IMR-90 (cell line): ENCODE measurements at regions not wholly inside any gene's neighbourhood (a gene's known extent, or its start where the extent isn't known, plus 50 kb on each side); places are given as distances from the start of the nearest gene placed in this dataset.

ENCODE experiments used
- ATAC-seq: fragments of 200-7000 bp; cut with Tn5 transposase; 2 replicates; pipeline ENCODE4 v1.9.1; 2020; ENCODE audit warnings: low read depth, mild to moderate bottlenecking, moderate library complexity
- BruUV-seq: library from RNA; stranded (reverse); fragments of 400-500 nt; replicated peaks from 2 replicates; lab custom pipeline; 2021; lab: Mats Ljungman, UMichigan
- CTCF ChIA-PET: fragments of 300-600 bp; formaldehyde crosslinking; extraction: SDS; loops from one replicate; lab custom pipeline; 2021; ENCODE audit warnings: antibody characterized with exemption; lab: Yijun Ruan, JAX
- POLR2A ChIA-PET: fragments of 300-600 bp; sonication (Branson Sonifier 250); formaldehyde crosslinking; loops from one replicate; lab custom pipeline; 2022; ENCODE audit warnings: antibody characterized with exemption; ENCODE audit not compliant: unreplicated experiment; lab: Charles Lee
- DNase-seq: peaks from one replicate; pipeline ENCODE4 v3.0.0; 2013
- H2AFZ ChIP-seq: replicated peaks from 2 replicates; pipeline ENCODE3; 2013; ENCODE audit warnings: low read length, mild to moderate bottlenecking; ENCODE audit not compliant: poor library complexity
- H2AK5ac ChIP-seq: 2 replicates; pipeline ENCODE4 v1.6.1; 2013; ENCODE audit warnings: low read depth, low read length, inconsistent platforms
- H2AK9ac ChIP-seq: replicated peaks from 2 replicates; pipeline ENCODE3; 2013; ENCODE audit warnings: mild to moderate bottlenecking, low read depth, low read length, moderate library complexity; ENCODE audit not compliant: poor library complexity
- H2BK120ac ChIP-seq: 2 replicates; pipeline ENCODE4 v1.6.1; 2013; ENCODE audit warnings: low read depth, low read length, inconsistent platforms
- H2BK15ac ChIP-seq: 3 replicates; pipeline ENCODE4 v1.6.1; 2013; ENCODE audit warnings: low read depth, low read length, inconsistent platforms
- H2BK20ac ChIP-seq: 2 replicates; pipeline ENCODE4 v1.6.1; 2013; ENCODE audit warnings: low read depth, mild to moderate bottlenecking, inconsistent platforms, low read length, moderate library complexity
- H2BK5ac ChIP-seq: 2 replicates; pipeline ENCODE4 v1.6.1; 2013; ENCODE audit warnings: mild to moderate bottlenecking, low read depth, low read length, inconsistent platforms; ENCODE audit not compliant: poor library complexity, severe bottlenecking
- H3K14ac ChIP-seq: replicated peaks from 2 replicates; pipeline ENCODE4 v1.6.1; 2013; ENCODE audit warnings: low read depth, low read length, inconsistent platforms
- H3K18ac ChIP-seq: 2 replicates; pipeline ENCODE4 v1.6.1; 2013; ENCODE audit warnings: low read depth, low read length, control low read depth
- H3K23ac ChIP-seq: 2 replicates; pipeline ENCODE4 v1.6.1; 2013; ENCODE audit warnings: low read depth, low read length, inconsistent platforms
- H3K27ac ChIP-seq: 2 replicates; pipeline ENCODE4 v1.5.1; 2013; ENCODE audit warnings: mild to moderate bottlenecking, control low read depth, low read length; ENCODE audit not compliant: insufficient read depth
- H3K27me3 ChIP-seq: 2 replicates; pipeline ENCODE4 v1.6.1; 2013; ENCODE audit warnings: low read length; ENCODE audit not compliant: control insufficient read depth, insufficient read depth
- H3K36me3 ChIP-seq: 2 replicates; pipeline ENCODE4 v1.6.1; 2013; ENCODE audit warnings: low read length, mixed read lengths; ENCODE audit not compliant: control insufficient read depth, insufficient read depth
- H3K4ac ChIP-seq: 2 replicates; pipeline ENCODE4 v1.6.1; 2013; ENCODE audit warnings: low read depth, low read length, inconsistent platforms
- H3K4me1 ChIP-seq: 2 replicates; pipeline ENCODE4 v1.6.1; 2013; ENCODE audit warnings: low read length, mixed read lengths; ENCODE audit not compliant: control insufficient read depth, insufficient read depth
- H3K4me2 ChIP-seq: 2 replicates; pipeline ENCODE4 v1.6.1; 2013; ENCODE audit warnings: low read depth, mild to moderate bottlenecking, control low read depth, low read length, moderate library complexity
- H3K4me3 ChIP-seq: 2 replicates; pipeline ENCODE4 v1.5.1; 2013; ENCODE audit warnings: low read depth, mild to moderate bottlenecking, control low read depth, low read length, moderate library complexity; ENCODE audit not compliant: insufficient read depth
- H3K56ac ChIP-seq: 2 replicates; pipeline ENCODE4 v1.6.1; 2013; ENCODE audit warnings: low read length, inconsistent platforms; ENCODE audit not compliant: insufficient read depth; ENCODE audit errors: extremely low read depth
- H3K79me1 ChIP-seq, 2 experiments: 2 replicates each; pipeline ENCODE4 v1.6.1; 2013; ENCODE audit warnings: low read length in 2 of 2, inconsistent platforms in 1 of 2, low read depth in 1 of 2
- H3K9ac ChIP-seq: 2 replicates; pipeline ENCODE4 v1.6.1; 2013; ENCODE audit warnings: low read depth, low read length, control low read depth
- H3K9me1 ChIP-seq: 2 replicates; pipeline ENCODE4 v1.6.1; 2013; ENCODE audit warnings: low read length, inconsistent platforms; ENCODE audit not compliant: insufficient read depth
- H3K9me3 ChIP-seq: 2 replicates; pipeline ENCODE4 v1.6.1; 2013; ENCODE audit warnings: low read length; ENCODE audit not compliant: control insufficient read depth, insufficient read depth
- H4K20me1 ChIP-seq: 2 replicates; pipeline ENCODE4 v1.6.1; 2013; ENCODE audit warnings: low read length, inconsistent platforms; ENCODE audit not compliant: insufficient read depth
- H4K5ac ChIP-seq: 2 replicates; pipeline ENCODE4 v1.6.1; 2013; ENCODE audit warnings: mild to moderate bottlenecking, low read depth, low read length, control low read depth
- H4K8ac ChIP-seq, 2 experiments: 2 replicates each; pipeline ENCODE4 v1.6.1; 2013; ENCODE audit warnings: low read depth in 2 of 2, low read length in 2 of 2, control low read depth in 1 of 2, inconsistent platforms in 1 of 2
- H4K91ac ChIP-seq: 2 replicates; pipeline ENCODE4 v1.6.1; 2013; ENCODE audit warnings: low read depth, low read length, inconsistent platforms; ENCODE audit not compliant: insufficient read depth
- CEBPB ChIP-seq: IDR thresholded peaks from 2 replicates; pipeline ENCODE4 v1.6.1; 2012; ENCODE audit warnings: low read depth, low read length, improper control_type of control experiment
- CHD1 ChIP-seq: IDR thresholded peaks from 2 replicates; pipeline ENCODE4 v1.6.1; 2012; ENCODE audit warnings: low read depth, low read length, improper control_type of control experiment
- FOS ChIP-seq: fragments of 150-350 bp; IDR thresholded peaks from 2 replicates; pipeline ENCODE4 v1.6.1; 2016; ENCODE audit warnings: low read depth, low read length
- MAFK ChIP-seq: IDR thresholded peaks from 2 replicates; pipeline ENCODE4 v1.6.1; 2012; ENCODE audit warnings: low read depth, low read length, improper control_type of control experiment
- NFE2L2 ChIP-seq: fragments of 150-350 bp; IDR thresholded peaks from 2 replicates; pipeline ENCODE4 v1.6.1; 2016; ENCODE audit warnings: low read depth, mild to moderate bottlenecking, low read length
- POLR2A ChIP-seq: IDR thresholded peaks from 2 replicates; pipeline ENCODE4 v1.6.1; 2012; ENCODE audit warnings: mild to moderate bottlenecking, low read depth, low read length
- SMC3 ChIP-seq: fragments of 150-350 bp; IDR thresholded peaks from 2 replicates; pipeline ENCODE4 v1.6.1; 2016; ENCODE audit warnings: low read depth, mild to moderate bottlenecking, antibody characterized with exemption, low read length, moderate library complexity
- WGBS, 2 experiments: methylation state at CpG; one replicate each; pipeline versions ENCODE4 v1.1.5 to v1.1.7; 2013; ENCODE audit warnings: missing lambda C conversion rate in 2 of 2; ENCODE audit not compliant: insufficient read length in 1 of 2; ENCODE audit errors: extremely low coverage in 2 of 2; 5-methylcytosine and 5-hydroxymethylcytosine counted together
- dilution Hi-C: fragments of 300-500 bp; cut with HindIII; formaldehyde crosslinking; loops from one replicate; pipeline ENCODE4 v1.14.3; 2018; ENCODE audit warnings: low sequenced_read_pairs; ENCODE audit not compliant: unreplicated experiment
- in situ Hi-C: fragments of 300-500 bp; cut with MboI; formaldehyde crosslinking; loops from 3 replicates; pipeline ENCODE4 v1.14.3; 2019; ENCODE audit warnings: low sequenced_read_pairs, inconsistent platforms, mixed read lengths
- intact Hi-C: fragments of 100-400 bp; cut with micrococcal nuclease; formaldehyde crosslinking; loops from 2 replicates; pipeline ENCODE4 v1.10.0; 2022
- TF ChIP-seq, protein P1 (sequence below): conservative IDR thresholded peaks from 2 replicates; pipeline ENCODE4 v1.5.1; 2012; ENCODE audit warnings: mild to moderate bottlenecking, low read depth, low read length, improper control_type of control experiment
- TF ChIP-seq, protein P2 (sequence below): fragments of 150-350 bp; IDR thresholded peaks from 2 replicates; pipeline ENCODE4 v1.6.1; 2017; ENCODE audit warnings: mild to moderate bottlenecking, antibody characterized with exemption, low read length, low read depth
- TF ChIP-seq, protein P3 (sequence below): fragments of 150-350 bp; IDR thresholded peaks from 2 replicates; pipeline ENCODE4 v1.6.1; 2016; ENCODE audit warnings: low read depth, mild to moderate bottlenecking, low read length, moderate library complexity, borderline replicate concordance

DNA sequence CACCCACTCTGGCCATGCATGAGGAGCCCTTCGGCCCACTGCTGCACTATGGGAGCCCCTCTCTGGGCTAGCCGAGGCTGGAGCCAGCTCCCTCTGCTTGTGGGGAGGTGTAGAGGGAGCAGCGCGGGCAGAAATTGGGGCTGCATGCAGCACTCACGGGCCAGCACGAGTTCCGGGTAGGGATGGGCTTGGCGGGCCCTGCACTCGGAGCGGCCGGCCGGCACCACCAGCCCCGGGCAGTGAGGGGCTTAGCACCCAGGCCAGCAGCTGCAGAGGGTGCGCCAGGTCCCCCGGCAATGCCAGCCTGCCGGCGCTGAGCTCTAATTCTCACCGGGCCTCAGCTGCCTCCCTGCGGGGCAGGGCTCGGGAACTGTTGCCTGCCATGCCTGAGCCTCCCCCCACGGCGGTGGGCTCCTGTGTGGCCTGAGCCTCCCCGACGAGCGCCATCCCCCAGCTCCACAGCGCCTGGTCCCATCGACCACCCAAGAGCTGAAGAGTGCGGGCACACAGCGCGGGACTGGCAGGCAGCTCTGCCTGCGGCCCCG is 209.0 kb downstream of the LTN1 start:
- DNase-seq (no peak), ATAC-seq (no peak)
- H2AFZ ChIP-seq, result no peak overlapping the region
- no peak overlapping the region for H4K91ac ChIP-seq
- TF ChIP-seq CEBPB (no peak), MAFK (no peak), POLR2A (no peak), SMC3 (no peak), FOS (no peak), NFE2L2 (no peak), CHD1 (no peak)
- TF ChIP-seq, protein P1, sequence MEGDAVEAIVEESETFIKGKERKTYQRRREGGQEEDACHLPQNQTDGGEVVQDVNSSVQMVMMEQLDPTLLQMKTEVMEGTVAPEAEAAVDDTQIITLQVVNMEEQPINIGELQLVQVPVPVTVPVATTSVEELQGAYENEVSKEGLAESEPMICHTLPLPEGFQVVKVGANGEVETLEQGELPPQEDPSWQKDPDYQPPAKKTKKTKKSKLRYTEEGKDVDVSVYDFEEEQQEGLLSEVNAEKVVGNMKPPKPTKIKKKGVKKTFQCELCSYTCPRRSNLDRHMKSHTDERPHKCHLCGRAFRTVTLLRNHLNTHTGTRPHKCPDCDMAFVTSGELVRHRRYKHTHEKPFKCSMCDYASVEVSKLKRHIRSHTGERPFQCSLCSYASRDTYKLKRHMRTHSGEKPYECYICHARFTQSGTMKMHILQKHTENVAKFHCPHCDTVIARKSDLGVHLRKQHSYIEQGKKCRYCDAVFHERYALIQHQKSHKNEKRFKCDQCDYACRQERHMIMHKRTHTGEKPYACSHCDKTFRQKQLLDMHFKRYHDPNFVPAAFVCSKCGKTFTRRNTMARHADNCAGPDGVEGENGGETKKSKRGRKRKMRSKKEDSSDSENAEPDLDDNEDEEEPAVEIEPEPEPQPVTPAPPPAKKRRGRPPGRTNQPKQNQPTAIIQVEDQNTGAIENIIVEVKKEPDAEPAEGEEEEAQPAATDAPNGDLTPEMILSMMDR, result no peak
- TF ChIP-seq, protein P2, sequence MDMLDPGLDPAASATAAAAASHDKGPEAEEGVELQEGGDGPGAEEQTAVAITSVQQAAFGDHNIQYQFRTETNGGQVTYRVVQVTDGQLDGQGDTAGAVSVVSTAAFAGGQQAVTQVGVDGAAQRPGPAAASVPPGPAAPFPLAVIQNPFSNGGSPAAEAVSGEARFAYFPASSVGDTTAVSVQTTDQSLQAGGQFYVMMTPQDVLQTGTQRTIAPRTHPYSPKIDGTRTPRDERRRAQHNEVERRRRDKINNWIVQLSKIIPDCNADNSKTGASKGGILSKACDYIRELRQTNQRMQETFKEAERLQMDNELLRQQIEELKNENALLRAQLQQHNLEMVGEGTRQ, result no peak
- TF ChIP-seq, protein P3, sequence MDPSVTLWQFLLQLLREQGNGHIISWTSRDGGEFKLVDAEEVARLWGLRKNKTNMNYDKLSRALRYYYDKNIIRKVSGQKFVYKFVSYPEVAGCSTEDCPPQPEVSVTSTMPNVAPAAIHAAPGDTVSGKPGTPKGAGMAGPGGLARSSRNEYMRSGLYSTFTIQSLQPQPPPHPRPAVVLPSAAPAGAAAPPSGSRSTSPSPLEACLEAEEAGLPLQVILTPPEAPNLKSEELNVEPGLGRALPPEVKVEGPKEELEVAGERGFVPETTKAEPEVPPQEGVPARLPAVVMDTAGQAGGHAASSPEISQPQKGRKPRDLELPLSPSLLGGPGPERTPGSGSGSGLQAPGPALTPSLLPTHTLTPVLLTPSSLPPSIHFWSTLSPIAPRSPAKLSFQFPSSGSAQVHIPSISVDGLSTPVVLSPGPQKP, result no peak
- no peak overlapping the region for H3K4me3 ChIP-seq
- no peak overlapping the region for H4K8ac ChIP-seq
- POLR2A ChIA-PET, result no interaction called here
- H3K4me1 ChIP-seq, result no peaks in the 10 kb centered on the region; the same call in 1 of the 2 replicates
- H3K23ac ChIP-seq, result no peak overlapping the region
- no peaks in the 10 kb centered on the region for H4K20me1 ChIP-seq
- H3K27me3 ChIP-seq, result no peaks in the 10 kb centered on the region
- intact Hi-C loops (no loop called here), in situ Hi-C loops (no loop called here), dilution Hi-C loops (no loop called here)
- no peaks in the 10 kb centered on the region; the same call in 1 of the 2 replicates for H3K9me3 ChIP-seq
- no TSS peak for BruUV-seq
- H2BK120ac ChIP-seq, result no peak overlapping the region
- no peaks in the 10 kb centered on the region for H3K9me1 ChIP-seq
- H3K27ac ChIP-seq, result no peak overlapping the region
- H3K36me3 ChIP-seq, result no peaks in the 10 kb centered on the region
- no peak overlapping the region for H2BK5ac ChIP-seq
- no peak overlapping the region for H3K56ac ChIP-seq
- no peak overlapping the region for H3K4me2 ChIP-seq
- H2BK20ac ChIP-seq, result no peak overlapping the region
- H3K18ac ChIP-seq, result no peak overlapping the region
- H4K5ac ChIP-seq, result no peak overlapping the region
- no peak overlapping the region for H3K4ac ChIP-seq
- no peaks in the 10 kb centered on the region for H3K79me1 ChIP-seq
- CTCF ChIA-PET, result no interaction called here
- H3K14ac ChIP-seq, result no peak overlapping the region
- H2AK5ac ChIP-seq, result no peak overlapping the region
- H2BK15ac ChIP-seq, result no peak overlapping the region
- H3K9ac ChIP-seq, result no peak overlapping the region
- H2AK9ac ChIP-seq, result no peak overlapping the region
- 92% methylated on average over 19 of the region's 32 CpGs; no CpG with 5 or more reads in 1 of the 2 experiments for WGBS, 2 experiments
